ENCODE measurements at regions not wholly inside any gene's neighbourhood (a gene's known extent, or its start where the extent isn't known, plus 50 kb on each side); places are given as distances from the start of the nearest gene placed in this dataset.

DNA sequence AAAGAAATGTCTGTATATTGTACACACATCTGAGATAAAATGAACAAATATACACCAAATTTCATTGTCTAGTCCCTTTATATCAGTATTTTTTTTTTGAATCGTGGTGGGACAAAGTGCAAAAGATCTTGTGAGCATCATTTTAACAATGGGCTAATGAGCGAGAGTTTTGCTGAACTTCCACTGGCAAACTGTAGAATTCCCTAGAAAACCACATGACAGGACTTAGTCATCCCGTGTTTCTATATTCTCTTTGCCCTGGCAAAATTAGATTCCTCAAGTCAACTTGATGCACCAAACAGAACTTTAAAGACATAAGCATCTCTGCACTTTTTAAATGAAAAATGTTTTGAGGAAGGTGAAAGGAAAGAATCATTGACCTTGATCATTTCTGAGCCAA, 488.2 kb upstream of the PTBP2 start:
- Histone ChIP-seq H3K4me3 (ENCODE audit: low read depth, low read length, poor library complexity, severe bottlenecking) (no peak overlapping the region), H4K20me1 (ENCODE audit: insufficient read depth, low read length) (no peaks in the 10 kb centered on the region), H3K9me2 (ENCODE audit: insufficient read depth, low read length) (no peaks in the 10 kb centered on the region), H2AFZ (ENCODE audit: low read length) (no peak overlapping the region), H3K4me2 (ENCODE audit: low read length) (no peak overlapping the region), H3K4me1 (ENCODE audit: insufficient read depth, low read length, poor library complexity, severe bottlenecking) (no peaks in the 10 kb centered on the region), H3K27ac (ENCODE audit: low read depth, low read length, poor library complexity, severe bottlenecking) (no peak overlapping the region), H3K9me3 (ENCODE audit: low read length) (no peaks in the 10 kb centered on the region), H3K79me2 (ENCODE audit: insufficient read depth, low read depth, low read length) (no peaks in the 10 kb centered on the region), H3K36me3 (ENCODE audit: insufficient read depth, low read length) (no peaks in the 10 kb centered on the region)
- CTCF ChIA-PET (ENCODE audit: unreplicated experiment) = no interaction called here
- no peak for TF ChIP-seq EZH2phosphoT487 (IDR thresholded peaks at IDR 0.05; ENCODE audit: borderline replicate concordance, low read depth, low read length)
- TF ChIP-seq, protein P1, sequence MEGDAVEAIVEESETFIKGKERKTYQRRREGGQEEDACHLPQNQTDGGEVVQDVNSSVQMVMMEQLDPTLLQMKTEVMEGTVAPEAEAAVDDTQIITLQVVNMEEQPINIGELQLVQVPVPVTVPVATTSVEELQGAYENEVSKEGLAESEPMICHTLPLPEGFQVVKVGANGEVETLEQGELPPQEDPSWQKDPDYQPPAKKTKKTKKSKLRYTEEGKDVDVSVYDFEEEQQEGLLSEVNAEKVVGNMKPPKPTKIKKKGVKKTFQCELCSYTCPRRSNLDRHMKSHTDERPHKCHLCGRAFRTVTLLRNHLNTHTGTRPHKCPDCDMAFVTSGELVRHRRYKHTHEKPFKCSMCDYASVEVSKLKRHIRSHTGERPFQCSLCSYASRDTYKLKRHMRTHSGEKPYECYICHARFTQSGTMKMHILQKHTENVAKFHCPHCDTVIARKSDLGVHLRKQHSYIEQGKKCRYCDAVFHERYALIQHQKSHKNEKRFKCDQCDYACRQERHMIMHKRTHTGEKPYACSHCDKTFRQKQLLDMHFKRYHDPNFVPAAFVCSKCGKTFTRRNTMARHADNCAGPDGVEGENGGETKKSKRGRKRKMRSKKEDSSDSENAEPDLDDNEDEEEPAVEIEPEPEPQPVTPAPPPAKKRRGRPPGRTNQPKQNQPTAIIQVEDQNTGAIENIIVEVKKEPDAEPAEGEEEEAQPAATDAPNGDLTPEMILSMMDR (conservative IDR thresholded peaks at IDR 0.05; ENCODE audit: low read length) = no peak
- intact Hi-C loops (cut with micrococcal nuclease; ENCODE audit: unreplicated experiment) = no loop called here
- DNase-seq (ENCODE audit: low spot score) = no peak
- no TSS peak for BruUV-seq (replicated peaks)
- POLR2A ChIA-PET = no interaction called here

DNA sequence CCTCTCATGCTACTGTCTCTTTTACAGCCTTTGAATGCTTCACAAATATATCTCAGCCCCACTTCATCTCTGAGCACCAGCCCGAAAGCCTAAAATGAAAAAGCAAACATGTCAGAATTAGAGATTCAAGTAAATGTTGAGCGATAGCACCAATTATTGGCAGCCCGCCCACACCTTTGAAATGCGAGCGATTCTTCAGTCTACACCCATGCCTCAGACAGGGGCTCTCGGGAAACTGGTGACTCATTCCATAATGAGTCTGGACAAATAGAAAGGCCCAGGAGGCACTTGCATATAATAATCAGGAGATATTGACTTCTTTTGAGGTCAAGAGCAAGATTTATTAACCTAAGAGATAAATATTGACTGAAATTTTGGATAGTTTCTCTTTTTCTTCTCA, 487.3 kb upstream of the PTBP2 start:
- H4K20me1 ChIP-seq (ENCODE audit: insufficient read depth, low read length) = no peaks in the 10 kb centered on the region
- CTCF ChIA-PET (ENCODE audit: unreplicated experiment) = no interaction called here
- no TSS peak for BruUV-seq (replicated peaks)
- H2AFZ ChIP-seq (ENCODE audit: low read length) = no peak overlapping the region
- H3K79me2 ChIP-seq (ENCODE audit: insufficient read depth, low read depth, low read length) = no peaks in the 10 kb centered on the region
- no peaks in the 10 kb centered on the region for H3K9me2 ChIP-seq (ENCODE audit: insufficient read depth, low read length)
- no peak overlapping the region for H3K4me2 ChIP-seq (ENCODE audit: low read length)
- no peaks in the 10 kb centered on the region for H3K9me3 ChIP-seq (ENCODE audit: low read length)
- POLR2A ChIA-PET = interaction anchor here (0.7 kb wide), 1 partner anchor 197 kb away, joined by 3 read pairs; no protein-coding TSS in a partner anchor
- TF ChIP-seq, protein P1 (conservative IDR thresholded peaks at IDR 0.05; ENCODE audit: low read length) = no peak
- no peak for TF ChIP-seq EZH2phosphoT487 (IDR thresholded peaks at IDR 0.05; ENCODE audit: borderline replicate concordance, low read depth, low read length)
- H3K36me3 ChIP-seq (ENCODE audit: insufficient read depth, low read length) = no peaks in the 10 kb centered on the region
- DNase-seq (ENCODE audit: low spot score) = no peak
- intact Hi-C loops (cut with micrococcal nuclease; ENCODE audit: unreplicated experiment) = no loop called here
- no peak overlapping the region for H3K4me3 ChIP-seq (ENCODE audit: low read depth, low read length, poor library complexity, severe bottlenecking)
- H3K4me1 ChIP-seq (ENCODE audit: insufficient read depth, low read length, poor library complexity, severe bottlenecking) = no peaks in the 10 kb centered on the region
- H3K27ac ChIP-seq (ENCODE audit: low read depth, low read length, poor library complexity, severe bottlenecking) = no peak overlapping the region

DNA sequence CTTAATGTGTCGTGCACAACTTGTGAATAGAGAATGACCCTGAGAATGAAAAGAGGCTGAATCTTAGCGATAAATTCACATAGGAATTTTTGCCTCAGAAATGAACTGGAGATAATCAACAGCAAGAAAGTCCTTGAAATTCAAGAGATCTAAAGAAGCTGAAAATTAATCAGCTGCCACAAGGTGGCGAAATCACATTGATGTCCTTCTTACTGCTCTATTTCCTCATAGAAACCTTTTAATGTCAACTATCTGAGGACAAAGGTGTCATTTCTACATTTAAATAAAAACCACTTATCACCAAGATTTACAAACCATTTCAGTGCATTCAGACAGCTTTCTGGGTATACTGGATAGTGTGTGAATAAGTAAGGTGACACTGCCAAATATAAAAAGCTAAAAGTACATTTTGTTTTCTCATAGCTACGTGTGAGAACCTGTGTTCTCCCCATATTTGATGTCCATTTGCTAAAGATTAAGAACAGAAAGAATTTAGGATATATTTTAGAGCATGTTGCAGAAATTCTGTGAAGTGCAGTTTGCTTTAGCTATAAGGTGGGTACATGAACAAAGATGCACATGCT, 485.3 kb upstream of the PTBP2 start:
- no peaks in the 10 kb centered on the region for H3K9me2 ChIP-seq (ENCODE audit: insufficient read depth, low read length)
- H2AFZ ChIP-seq (ENCODE audit: low read length) = no peak overlapping the region; the same call in 1 of the 2 replicates
- no peaks in the 10 kb centered on the region for H3K36me3 ChIP-seq (ENCODE audit: insufficient read depth, low read length)
- no peak overlapping the region for H3K4me2 ChIP-seq (ENCODE audit: low read length)
- no peaks in the 10 kb centered on the region for H3K4me1 ChIP-seq (ENCODE audit: insufficient read depth, low read length, poor library complexity, severe bottlenecking)
- H4K20me1 ChIP-seq (ENCODE audit: insufficient read depth, low read length) = no peaks in the 10 kb centered on the region
- TF ChIP-seq, protein P1 (conservative IDR thresholded peaks at IDR 0.05; ENCODE audit: low read length) = peak; percentile 80
- TF ChIP-seq EZH2phosphoT487 (IDR thresholded peaks at IDR 0.05; ENCODE audit: borderline replicate concordance, low read depth, low read length) = no peak
- DNase-seq (ENCODE audit: low spot score) = peak; percentile 39
- intact Hi-C loops (cut with micrococcal nuclease; ENCODE audit: unreplicated experiment) = loop anchor here (2.0 kb wide), 1 partner anchor 609 kb away; no protein-coding TSS in a partner anchor
- H3K9me3 ChIP-seq (ENCODE audit: low read length) = no peaks in the 10 kb centered on the region
- no peaks in the 10 kb centered on the region for H3K79me2 ChIP-seq (ENCODE audit: insufficient read depth, low read depth, low read length)
- ChIA-PET POLR2A (interaction anchor here (0.8 kb wide), 1 partner anchor 26 kb away, joined by 3 read pairs; no protein-coding TSS in a partner anchor), CTCF (ENCODE audit: unreplicated experiment) (no interaction called here)
- BruUV-seq (replicated peaks) = no TSS peak
- no peak overlapping the region for H3K27ac ChIP-seq (ENCODE audit: low read depth, low read length, poor library complexity, severe bottlenecking)
- H3K4me3 ChIP-seq (ENCODE audit: low read depth, low read length, poor library complexity, severe bottlenecking) = no peak overlapping the region

Measured in OCI-LY7 (cell line).